ENCODE measurements at regions not wholly inside any gene's neighbourhood (a gene's known extent, or its start where the extent isn't known, plus 50 kb on each side); places are given as distances from the start of the nearest gene placed in this dataset.
"Not testable (repeated sequence)": the region's sequence is repeated elsewhere in the genome, so short reads cannot be mapped to it uniquely, and the experiment has no call there.

GRCh38 chr2:155518094-155518493 is 814.4 kb downstream of the NR4A2 start:
- no peak for DNase-seq

GRCh38 chr2:155517362-155517761 is 815.2 kb downstream of the NR4A2 start:
- DNase-seq, result no peak

- DNase-seq, result no peak
These were observed 814.8 kb downstream of the KCNJ3 start for GRCh38 chr2:155513248-155513647.

GRCh38 chr2:155502766-155503165 is 804.3 kb downstream of the KCNJ3 start:
- DNase-seq, result no peak

GRCh38 chr2:155498106-155498505 is 799.6 kb downstream of the KCNJ3 start:
- no peak for DNase-seq

- DNase-seq, result no peak
These were observed 796.2 kb downstream of the KCNJ3 start for GRCh38 chr2:155494744-155495143.

- no peak for DNase-seq
These were observed 786.8 kb downstream of the KCNJ3 start for GRCh38 chr2:155485141-155485842.

- no peak for DNase-seq
These were observed 782.6 kb downstream of the KCNJ3 start for GRCh38 chr2:155481141-155481540.

GRCh38 chr2:155472018-155472417 is 773.5 kb downstream of the KCNJ3 start:
- DNase-seq, result not testable (repeated sequence)

GRCh38 chr2:155456222-155456621 is 757.7 kb downstream of the KCNJ3 start:
- no peak for DNase-seq

GRCh38 chr2:155442755-155443372 is 744.4 kb downstream of the KCNJ3 start:
- no peak for DNase-seq

- no peak for DNase-seq
These were observed 743.6 kb downstream of the KCNJ3 start for GRCh38 chr2:155442088-155442487.

- no peak for DNase-seq
These were observed 732.6 kb downstream of the KCNJ3 start for GRCh38 chr2:155431004-155431507.

GRCh38 chr2:155427470-155427869 is 729.0 kb downstream of the KCNJ3 start:
- DNase-seq, result no peak

- no peak for DNase-seq
These were observed 726.0 kb downstream of the KCNJ3 start for GRCh38 chr2:155424518-155424917.

GRCh38 chr2:155418753-155419152 is 720.3 kb downstream of the KCNJ3 start:
- no peak for DNase-seq

GRCh38 chr2:155412598-155412997 is 714.1 kb downstream of the KCNJ3 start:
- DNase-seq, result no peak

- DNase-seq, result no peak
These were observed 706.0 kb downstream of the KCNJ3 start for GRCh38 chr2:155404433-155405002.

GRCh38 chr2:155393406-155393805 is 694.9 kb downstream of the KCNJ3 start:
- no peak for DNase-seq

- no peak for DNase-seq
These were observed 693.2 kb downstream of the KCNJ3 start for GRCh38 chr2:155391613-155392130.

GRCh38 chr2:155389224-155389623 is 690.7 kb downstream of the KCNJ3 start:
- DNase-seq, result no peak

- DNase-seq, result no peak
These were observed 686.1 kb downstream of the KCNJ3 start for GRCh38 chr2:155384555-155385123.

- no peak for DNase-seq
These were observed 684.3 kb downstream of the KCNJ3 start for GRCh38 chr2:155382776-155383175.

- DNase-seq, result no peak
These were observed 682.9 kb downstream of the KCNJ3 start for GRCh38 chr2:155381436-155381835.
